ENCODE measurements at regions not wholly inside any gene's neighbourhood (a gene's known extent, or its start where the extent isn't known, plus 50 kb on each side); places are given as distances from the start of the nearest gene placed in this dataset.
"Not testable (repeated sequence)": the region's sequence is repeated elsewhere in the genome, so short reads cannot be mapped to it uniquely, and the experiment has no call there.

- DNase-seq (ENCODE audit: low read depth in 4 of 4, low spot score in 3 of 4) = no peak
Observed at GRCh38 chr2:161042990-161043625, 117.1 kb upstream of the TANK start.

GRCh38 chr2:161044095-161044865 is 115.9 kb upstream of the TANK start:
- DNase-seq (ENCODE audit: low read depth in 4 of 4, low spot score in 3 of 4) = no peak

GRCh38 chr2:161044921-161045320 is 115.3 kb upstream of the TANK start:
- DNase-seq (ENCODE audit: low read depth in 4 of 4, low spot score in 3 of 4) = no peak

GRCh38 chr2:161045726-161046125 is 114.5 kb upstream of the TANK start:
- DNase-seq (ENCODE audit: low read depth in 4 of 4, low spot score in 3 of 4) = no peak

- DNase-seq (ENCODE audit: low read depth in 4 of 4, low spot score in 3 of 4) = no peak
Observed at GRCh38 chr2:161046876-161047275, 113.4 kb upstream of the TANK start.

DNA sequence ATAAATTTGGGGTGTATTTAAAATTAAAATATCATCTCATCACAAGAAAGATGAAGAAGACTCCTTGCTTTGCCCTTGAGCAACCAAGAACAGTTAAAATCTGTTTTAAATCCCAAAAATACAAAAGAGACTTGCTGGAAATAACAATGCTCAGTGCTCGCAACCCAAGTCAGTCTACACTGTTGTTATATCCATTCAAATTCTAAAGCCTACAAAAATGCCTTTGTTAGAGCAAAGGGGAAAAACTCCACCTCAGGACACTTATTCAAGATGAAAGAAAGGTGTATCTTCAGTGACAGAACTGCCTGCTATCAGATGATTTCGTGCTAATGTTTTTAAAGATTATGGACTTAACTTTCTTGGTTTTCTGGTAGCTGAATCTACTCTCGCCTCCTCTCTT is 111.9 kb upstream of the TANK start:
- DNase-seq (ENCODE audit: low read depth in 4 of 4, low spot score in 3 of 4) = no peak

GRCh38 chr2:161049559-161049958 is 110.7 kb upstream of the TANK start:
- DNase-seq (ENCODE audit: low read depth in 4 of 4, low spot score in 3 of 4) = no peak

DNA sequence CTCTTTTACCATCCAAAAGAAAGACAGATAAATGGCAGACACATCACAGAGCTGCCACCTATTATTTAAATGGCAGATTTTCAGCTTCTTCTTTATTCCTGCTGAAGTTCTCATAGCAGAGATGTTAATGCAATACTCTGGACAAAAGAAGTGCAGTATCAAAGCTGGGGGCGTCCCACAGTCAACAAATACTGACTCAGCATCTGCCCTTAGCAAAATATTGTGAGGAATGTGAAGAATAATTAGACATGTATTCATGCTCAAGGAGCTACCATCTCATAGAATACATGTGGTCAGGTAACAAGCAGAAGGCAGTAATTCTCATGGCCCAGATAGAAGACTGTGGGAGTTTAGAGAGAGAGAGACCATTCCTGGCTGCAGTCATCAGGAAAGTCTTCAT is 108.0 kb upstream of the TANK start:
- DNase-seq (ENCODE audit: low read depth in 4 of 4, low spot score in 3 of 4) = no peak

- DNase-seq (ENCODE audit: low read depth in 4 of 4, low spot score in 3 of 4) = no peak
Observed at GRCh38 chr2:161055289-161055688, 104.9 kb upstream of the TANK start.

- no peak for DNase-seq (ENCODE audit: low read depth in 4 of 4, low spot score in 3 of 4)
Observed at GRCh38 chr2:161059388-161059787, 100.8 kb upstream of the TANK start.

DNA sequence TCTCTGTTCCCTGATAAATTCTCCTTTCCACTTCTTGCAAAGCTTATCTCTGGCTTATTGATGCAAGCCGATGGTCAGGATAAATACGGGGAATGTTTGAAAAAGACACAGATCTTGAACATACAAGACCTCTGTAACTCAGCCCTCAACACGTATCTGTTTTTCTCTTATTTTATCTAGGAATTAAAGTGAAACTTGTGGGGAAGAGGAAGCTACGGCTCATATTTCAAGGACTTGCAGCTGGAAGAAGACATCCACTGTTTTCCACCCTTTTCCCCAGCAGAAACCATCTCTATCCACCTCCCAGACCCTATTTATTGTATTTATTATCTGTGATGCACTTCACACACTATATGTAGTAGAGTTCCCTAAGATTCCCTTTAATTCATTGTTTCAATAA is 98.4 kb upstream of the TANK start:
- no peak for DNase-seq (ENCODE audit: low read depth in 4 of 4, low spot score in 3 of 4)

DNA sequence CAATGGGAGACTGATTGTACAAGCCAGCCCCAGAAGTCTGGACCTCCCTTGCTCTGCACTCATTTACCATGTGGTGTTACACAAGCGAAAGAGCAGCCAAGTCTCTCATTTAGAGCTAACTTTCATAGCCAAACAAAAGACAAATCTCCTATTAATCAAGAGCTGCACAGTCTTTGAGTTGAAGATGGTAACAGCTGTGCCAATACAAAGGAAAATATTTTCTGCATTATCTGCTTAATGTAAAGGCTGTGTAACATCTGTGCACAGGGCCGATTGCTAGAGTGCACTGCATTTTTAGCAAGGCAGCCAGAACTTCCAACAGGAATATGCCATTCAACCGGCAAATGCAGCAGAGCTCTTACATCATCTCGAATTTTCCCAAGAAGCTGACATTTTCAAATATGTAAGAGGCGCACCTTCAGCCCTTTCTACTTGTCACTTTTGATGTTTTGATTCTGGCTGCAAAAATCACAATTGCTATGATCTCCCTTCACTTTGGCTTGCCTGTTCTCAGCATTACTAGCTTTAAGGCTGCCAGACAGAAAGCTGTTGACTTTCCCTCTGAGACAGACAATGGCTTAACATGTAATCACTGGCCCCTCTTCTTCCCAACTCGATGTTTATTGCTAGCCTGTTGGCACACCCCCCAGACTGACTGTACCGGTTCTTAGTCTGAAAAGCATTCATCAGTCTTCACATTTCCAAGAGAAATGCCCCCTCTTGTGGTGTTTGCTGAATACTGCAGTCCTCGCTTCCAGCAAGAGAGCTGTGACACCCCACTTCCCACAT is 96.9 kb upstream of the TANK start:
- peak; percentile 52 to 61 (median 55) for DNase-seq (ENCODE audit: low read depth in 4 of 4, low spot score in 3 of 4)

GRCh38 chr2:161063946-161064306 is 96.3 kb upstream of the TANK start:
- DNase-seq (ENCODE audit: low read depth in 4 of 4, low spot score in 3 of 4) = no peak

DNA sequence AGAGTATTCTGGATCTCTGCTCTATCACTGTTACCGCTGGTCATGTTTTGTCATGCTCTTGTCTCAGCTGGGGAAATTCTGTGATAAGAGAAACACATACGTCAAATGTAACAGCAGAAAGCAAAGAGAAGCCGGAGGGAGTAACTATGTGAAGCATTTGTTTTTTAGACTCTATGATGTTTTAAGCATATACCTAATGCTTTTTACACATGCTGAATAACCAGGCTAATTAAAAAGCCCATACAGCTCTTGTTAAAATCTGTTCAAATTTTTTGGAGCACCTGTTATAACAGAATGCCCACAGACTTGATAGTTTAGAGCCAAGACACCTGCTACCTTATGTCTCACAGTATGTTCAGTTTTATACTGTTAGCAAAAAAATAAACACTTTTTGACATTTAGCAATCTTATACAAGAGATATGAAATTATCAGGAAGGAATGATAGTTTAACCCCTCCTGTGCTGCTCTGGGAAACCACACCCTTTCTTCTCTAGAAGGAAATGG is 92.3 kb upstream of the TANK start:
- DNase-seq (ENCODE audit: low read depth in 4 of 4, low spot score in 3 of 4) = no peak

- DNase-seq (ENCODE audit: low read depth in 4 of 4, low spot score in 3 of 4) = no peak
Observed at GRCh38 chr2:161068670-161069069, 91.6 kb upstream of the TANK start.

DNA sequence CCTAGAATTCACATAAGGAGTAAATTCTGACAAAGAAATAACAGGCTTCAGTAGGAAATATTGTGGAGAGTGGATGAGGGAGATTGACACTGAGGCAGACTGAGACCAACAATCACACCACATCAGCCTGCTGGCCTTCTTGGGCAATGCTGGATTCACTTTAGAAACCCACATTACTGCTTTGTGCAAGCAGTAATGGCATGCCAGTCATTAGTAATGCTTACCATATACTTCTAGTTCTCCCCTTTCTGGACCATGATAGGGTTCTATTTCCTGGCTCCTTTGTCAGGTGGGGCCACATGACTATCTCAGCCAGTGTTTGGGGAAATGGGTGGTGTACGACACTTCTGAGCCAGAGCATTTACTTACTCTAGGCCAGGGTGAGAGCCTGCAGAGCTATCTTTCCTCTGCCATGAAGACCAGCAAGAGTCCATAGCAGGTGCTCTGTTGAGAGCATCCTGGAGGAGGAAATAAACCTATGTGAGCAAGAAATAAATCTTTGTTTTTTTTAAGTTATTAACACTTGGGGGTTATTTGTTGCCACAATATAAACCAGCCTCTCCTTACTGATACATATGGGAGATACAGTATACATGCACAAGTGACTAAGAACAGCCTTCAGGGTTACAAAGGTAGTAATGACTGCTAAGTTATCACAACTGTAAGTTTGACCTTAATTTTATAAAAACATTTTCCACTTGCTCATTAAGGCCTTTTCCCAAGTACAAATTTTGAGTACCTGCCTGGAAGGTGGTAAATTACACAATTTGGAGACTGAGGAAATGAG is 89.3 kb upstream of the TANK start:
- no peak for DNase-seq (ENCODE audit: low read depth in 4 of 4, low spot score in 3 of 4)

GRCh38 chr2:161072436-161072835 is 87.8 kb upstream of the TANK start:
- not testable (repeated sequence) for DNase-seq (ENCODE audit: low read depth in 4 of 4, low spot score in 3 of 4)

DNA sequence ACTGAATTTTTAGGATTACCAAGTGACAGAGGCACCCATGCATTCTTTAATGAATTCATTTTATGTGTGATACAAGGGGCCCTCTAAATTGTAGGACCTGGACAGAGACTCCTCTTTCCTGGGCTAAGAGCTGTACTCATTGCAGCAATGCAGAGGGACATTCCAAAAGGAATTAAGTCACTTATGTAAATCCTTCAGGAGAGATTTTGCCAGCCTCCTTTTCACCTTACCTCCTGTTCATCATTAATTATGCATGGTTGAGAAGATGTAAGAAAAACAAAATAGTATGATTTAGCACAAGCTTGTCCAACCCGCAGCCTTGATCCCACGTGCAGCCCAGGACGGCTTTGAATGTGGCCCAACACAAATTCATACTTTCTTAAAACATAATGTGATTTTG is 84.5 kb upstream of the TANK start:
- DNase-seq (ENCODE audit: low read depth in 4 of 4, low spot score in 3 of 4) = no peak

GRCh38 chr2:161076936-161077335 is 83.3 kb upstream of the TANK start:
- no peak for DNase-seq (ENCODE audit: low read depth in 4 of 4, low spot score in 3 of 4)

GRCh38 chr2:161077367-161078210 is 82.6 kb upstream of the TANK start:
- no peak for DNase-seq (ENCODE audit: low read depth in 4 of 4, low spot score in 3 of 4)

Data from left renal pelvis (tissue), 4 donors.